HEK293 (cell line): ENCODE measurements at regions not wholly inside any gene's neighbourhood (a gene's known extent, or its start where the extent isn't known, plus 50 kb on each side); places are given as distances from the start of the nearest gene placed in this dataset.

ENCODE experiments used
- CTCF ChIA-PET: fragments of 350-600 bp; formaldehyde crosslinking; extraction: SDS; loops from one replicate; lab custom pipeline; 2021; ENCODE audit warnings: antibody characterized with exemption; lab: Yijun Ruan, JAX
- POLR2A ChIA-PET: fragments of 300-600 bp; formaldehyde crosslinking; extraction: SDS; loops from one replicate; lab custom pipeline; 2020; ENCODE audit warnings: antibody characterized with exemption, inconsistent platforms; lab: Yijun Ruan, JAX
- H3K27ac ChIP-seq: fragments of 200-500 bp; sonication (Bioruptor generic); 2 replicates; pipeline ENCODE4 v1.5.1; 2014; ENCODE audit warnings: low read depth, low read length, control low read depth, inconsistent platforms; ENCODE audit errors: extremely low read depth
- H3K36me3 ChIP-seq, 2 experiments: fragments of 200-500 bp in 1 of 2; sonication (Bioruptor generic) in 1 of 2; 1 replicate in 1 of 2; 2 replicates in 1 of 2; pipeline ENCODE4 v1.5.1; 2014 to 2017; ENCODE audit warnings: inconsistent platforms in 2 of 2, low read length in 2 of 2; ENCODE audit not compliant: control insufficient read depth in 2 of 2, insufficient read depth in 1 of 2
- H3K4me1 ChIP-seq: fragments of 200-500 bp; sonication (Bioruptor generic); 2 replicates; pipeline ENCODE4 v1.5.1; 2014; ENCODE audit warnings: mild to moderate bottlenecking, low read length, inconsistent platforms; ENCODE audit not compliant: control insufficient read depth, insufficient read depth
- H3K4me3 ChIP-seq: 2 replicates; pipeline ENCODE4 v1.5.1; 2011; ENCODE audit warnings: low read depth, mild to moderate bottlenecking, control low read depth, low read length, moderate library complexity
- H3K9me3 ChIP-seq: fragments of 200-500 bp; sonication (Bioruptor generic); 2 replicates; pipeline ENCODE4 v1.5.1; 2014; ENCODE audit warnings: low read depth, low read length, inconsistent platforms; ENCODE audit not compliant: control insufficient read depth, insufficient read depth
- CTCF ChIP-seq: fragments of 450-650 bp; formaldehyde crosslinking; IDR thresholded peaks from 2 replicates; pipeline ENCODE4 v1.5.1; 2016; ENCODE audit warnings: missing biosample characterization, missing genetic modification characterization
- IKZF3 ChIP-seq: fragments of 450-650 bp; IDR thresholded peaks from 2 replicates; pipeline ENCODE4 v1.5.0; 2018; ENCODE audit warnings: missing biosample characterization, mild to moderate bottlenecking, missing genetic modification characterization, moderate library complexity
- MZF1 ChIP-seq: fragments of 450-650 bp; formaldehyde crosslinking; IDR thresholded peaks from 2 replicates; pipeline ENCODE4 v1.5.1; 2017; ENCODE audit warnings: missing biosample characterization, missing genetic modification characterization, borderline replicate concordance
- PRDM1 ChIP-seq: fragments of 450-650 bp; formaldehyde crosslinking; IDR thresholded peaks from 2 replicates; pipeline ENCODE4; 2016; ENCODE audit warnings: missing biosample characterization, missing genetic modification characterization
- PRDM10 ChIP-seq: fragments of 450-650 bp; formaldehyde crosslinking; IDR thresholded peaks from 2 replicates; pipeline ENCODE4 v1.5.1; 2016; ENCODE audit warnings: missing biosample characterization, missing genetic modification characterization
- TRIM28 ChIP-seq: IDR thresholded peaks from 2 replicates; pipeline ENCODE4 v1.6.1; 2011; ENCODE audit warnings: low read length, control low read depth, borderline replicate concordance
- ZIC2 ChIP-seq: fragments of 450-650 bp; formaldehyde crosslinking; IDR thresholded peaks from 2 replicates; pipeline ENCODE4 v1.5.1; 2016; ENCODE audit warnings: missing biosample characterization, missing genetic modification characterization
- ZNF2 ChIP-seq: fragments of 450-650 bp; formaldehyde crosslinking; IDR thresholded peaks from 2 replicates; pipeline ENCODE4 v1.5.1; 2016; ENCODE audit warnings: missing biosample characterization, missing genetic modification characterization
- ZNF335 ChIP-seq: fragments of 450-650 bp; formaldehyde crosslinking; conservative IDR thresholded peaks from 2 replicates; pipeline ENCODE4 v1.5.1; 2016; ENCODE audit warnings: missing biosample characterization, missing genetic modification characterization
- ZNF391 ChIP-seq: fragments of 450-650 bp; formaldehyde crosslinking; IDR thresholded peaks from 2 replicates; pipeline ENCODE4 v1.5.1; 2016; ENCODE audit warnings: low read depth, missing biosample characterization, missing genetic modification characterization, borderline replicate concordance
- ZNF510 ChIP-seq: fragments of 450-650 bp; formaldehyde crosslinking; IDR thresholded peaks from 2 replicates; pipeline ENCODE4 v1.5.1; 2018; ENCODE audit warnings: mild to moderate bottlenecking, missing genetic modification characterization, missing biosample characterization; ENCODE audit not compliant: insufficient replicate concordance
- ZNF514 ChIP-seq: fragments of 450-650 bp; formaldehyde crosslinking; IDR thresholded peaks from 2 replicates; pipeline ENCODE4 v1.5.1; 2016; ENCODE audit warnings: missing biosample characterization, missing genetic modification characterization
- ZNF664 ChIP-seq: fragments of 450-650 bp; formaldehyde crosslinking; IDR thresholded peaks from 2 replicates; pipeline ENCODE4 v1.5.1; 2016; ENCODE audit warnings: missing biosample characterization, missing genetic modification characterization
- ZNF707 ChIP-seq: fragments of 450-650 bp; formaldehyde crosslinking; IDR thresholded peaks from 2 replicates; pipeline ENCODE4 v1.5.1; 2016; ENCODE audit warnings: missing biosample characterization, missing genetic modification characterization
- ZSCAN23 ChIP-seq: fragments of 450-650 bp; formaldehyde crosslinking; IDR thresholded peaks from 2 replicates; pipeline ENCODE4 v1.5.1; 2016; ENCODE audit warnings: missing biosample characterization, missing genetic modification characterization
- TF ChIP-seq, protein P1 (sequence below): fragments of 450-650 bp; formaldehyde crosslinking; IDR thresholded peaks from 2 replicates; pipeline ENCODE4 v1.5.0; 2017; ENCODE audit warnings: missing biosample characterization, missing genetic modification characterization, borderline replicate concordance
- TF ChIP-seq, protein P2 (sequence below): fragments of 450-650 bp; formaldehyde crosslinking; IDR thresholded peaks from 2 replicates; pipeline ENCODE4 v1.5.1; 2016; ENCODE audit warnings: missing biosample characterization, missing genetic modification characterization

DNA sequence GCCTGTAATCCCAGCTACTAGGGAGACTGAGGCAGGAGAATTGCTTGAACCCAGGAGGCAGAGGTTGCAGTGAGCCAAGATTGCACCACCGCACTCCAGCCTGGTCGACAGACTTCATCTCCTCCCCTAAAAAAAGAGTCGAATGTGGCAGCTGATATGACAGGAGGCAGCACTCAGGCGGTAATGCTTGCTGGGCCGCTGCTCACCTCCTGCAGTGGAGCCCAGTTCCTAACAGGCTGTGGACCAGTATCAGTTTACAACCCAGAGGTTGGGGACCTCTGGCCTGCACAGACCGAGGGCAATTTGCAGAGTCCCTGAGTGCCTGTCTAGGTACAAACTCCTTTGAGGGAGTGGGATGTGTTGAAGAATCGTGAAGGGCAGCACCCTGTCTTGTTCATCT, 136.2 kb downstream of the SMAD6 start:
- TF ChIP-seq ZNF707 (tag by site-specific recombination) (no peak), TRIM28 (no peak), MZF1 (no peak), ZIC2 (tag by site-specific recombination) (peak; percentile 66), ZNF510 (tag by site-specific recombination) (no peak), ZSCAN23 (no peak), ZNF335 (tag by site-specific recombination) (no peak), ZNF514 (tag by site-specific recombination) (no peak)
- TF ChIP-seq, protein P1, sequence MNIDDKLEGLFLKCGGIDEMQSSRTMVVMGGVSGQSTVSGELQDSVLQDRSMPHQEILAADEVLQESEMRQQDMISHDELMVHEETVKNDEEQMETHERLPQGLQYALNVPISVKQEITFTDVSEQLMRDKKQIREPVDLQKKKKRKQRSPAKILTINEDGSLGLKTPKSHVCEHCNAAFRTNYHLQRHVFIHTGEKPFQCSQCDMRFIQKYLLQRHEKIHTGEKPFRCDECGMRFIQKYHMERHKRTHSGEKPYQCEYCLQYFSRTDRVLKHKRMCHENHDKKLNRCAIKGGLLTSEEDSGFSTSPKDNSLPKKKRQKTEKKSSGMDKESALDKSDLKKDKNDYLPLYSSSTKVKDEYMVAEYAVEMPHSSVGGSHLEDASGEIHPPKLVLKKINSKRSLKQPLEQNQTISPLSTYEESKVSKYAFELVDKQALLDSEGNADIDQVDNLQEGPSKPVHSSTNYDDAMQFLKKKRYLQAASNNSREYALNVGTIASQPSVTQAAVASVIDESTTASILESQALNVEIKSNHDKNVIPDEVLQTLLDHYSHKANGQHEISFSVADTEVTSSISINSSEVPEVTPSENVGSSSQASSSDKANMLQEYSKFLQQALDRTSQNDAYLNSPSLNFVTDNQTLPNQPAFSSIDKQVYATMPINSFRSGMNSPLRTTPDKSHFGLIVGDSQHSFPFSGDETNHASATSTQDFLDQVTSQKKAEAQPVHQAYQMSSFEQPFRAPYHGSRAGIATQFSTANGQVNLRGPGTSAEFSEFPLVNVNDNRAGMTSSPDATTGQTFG = no peak
- TF ChIP-seq, all 188 proteins: peak for 1
- CTCF ChIA-PET = interaction anchor here (0.7 to 6.7 kb wide), 14 partner anchors 9 to 139 kb away, joined by 3 to 61 read pairs (median 4); no protein-coding TSS in a partner anchor
- Histone ChIP-seq H3K27ac (no peak overlapping the region), H3K4me1 (no peaks in the 10 kb centered on the region), H3K4me3 (no peak overlapping the region), H3K9me3 (no peaks in the 10 kb centered on the region), H3K36me3 (no peaks in the 10 kb centered on the region)
- POLR2A ChIA-PET = no interaction called here

- no peaks in the 10 kb centered on the region for H3K36me3 ChIP-seq
- ChIA-PET POLR2A (no interaction called here), CTCF (interaction anchor here (0.6 to 6.7 kb wide), 18 partner anchors 9 to 220 kb away, joined by 3 to 61 read pairs (median 4); no protein-coding TSS in a partner anchor)
These were observed 136.7 kb downstream of the SMAD6 start for GRCh38 chr15:66838671-66839239.

More at GRCh38 chr15:66838671-66839239, 136.7 kb downstream of the SMAD6 start:
- Histone ChIP-seq H3K27ac (no peak overlapping the region), H3K9me3 (no peaks in the 10 kb centered on the region), H3K4me3 (no peak overlapping the region), H3K4me1 (no peaks in the 10 kb centered on the region)
- TF ChIP-seq CTCF (tag by site-specific recombination) (peak; percentile 39; the same call in 1 of the 2 replicates), IKZF3 (tag by site-specific recombination) (peak; percentile 37; the same call in 1 of the 2 replicates), ZNF664 (tag by site-specific recombination) (no peak), PRDM10 (tag by site-specific recombination) (0 out of 2 replicates have a peak, but pooled peaks have one; percentile 1), PRDM1 (tag by site-specific recombination) (peak; percentile 46; the same call in 1 of the 2 replicates), ZNF2 (tag by site-specific recombination) (0 out of 2 replicates have a peak, but pooled peaks have one; percentile 25), ZNF391 (no peak)
- TF ChIP-seq, protein P2, sequence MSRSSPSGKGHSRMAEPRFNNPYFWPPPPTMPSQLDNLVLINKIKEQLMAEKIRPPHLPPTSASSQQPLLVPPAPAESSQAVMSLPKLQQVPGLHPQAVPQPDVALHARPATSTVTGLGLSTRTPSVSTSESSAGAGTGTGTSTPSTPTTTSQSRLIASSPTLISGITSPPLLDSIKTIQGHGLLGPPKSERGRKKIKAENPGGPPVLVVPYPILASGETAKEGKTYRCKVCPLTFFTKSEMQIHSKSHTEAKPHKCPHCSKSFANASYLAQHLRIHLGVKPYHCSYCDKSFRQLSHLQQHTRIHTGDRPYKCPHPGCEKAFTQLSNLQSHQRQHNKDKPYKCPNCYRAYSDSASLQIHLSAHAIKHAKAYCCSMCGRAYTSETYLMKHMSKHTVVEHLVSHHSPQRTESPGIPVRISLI (tag by site-specific recombination) = peak; percentile 94
